Mucosa of stomach (tissue), 1 donor: ENCODE measurements at regions not wholly inside any gene's neighbourhood (a gene's known extent, or its start where the extent isn't known, plus 50 kb on each side); places are given as distances from the start of the nearest gene placed in this dataset.
"Not testable (repeated sequence)": the region's sequence is repeated elsewhere in the genome, so short reads cannot be mapped to it uniquely, and the experiment has no call there.

Experiments used
- H3K27me3 ChIP-seq: one replicate; pipeline ENCODE4 v1.7.0; 2013; ENCODE audit warnings: mild to moderate bottlenecking, low read length; ENCODE audit not compliant: control insufficient read depth, insufficient read depth
- H3K36me3 ChIP-seq: one replicate; pipeline ENCODE4 v1.7.0; 2013; ENCODE audit warnings: low read length; ENCODE audit not compliant: control insufficient read depth, insufficient read depth
- H3K4me1 ChIP-seq: one replicate; pipeline ENCODE4 v1.7.0; 2013; ENCODE audit warnings: mild to moderate bottlenecking, low read length; ENCODE audit not compliant: control insufficient read depth, insufficient read depth
- H3K4me3 ChIP-seq: one replicate; pipeline ENCODE4 v1.7.0; 2013; ENCODE audit warnings: low read length
- H3K9ac ChIP-seq: one replicate; pipeline ENCODE4 v1.7.0; 2013; ENCODE audit warnings: mild to moderate bottlenecking, low read length, moderate library complexity
- H3K9me3 ChIP-seq: one replicate; pipeline ENCODE4 v1.7.0; 2013; ENCODE audit warnings: mild to moderate bottlenecking, low read length, moderate library complexity; ENCODE audit not compliant: control insufficient read depth
- donor health status: Pancreatic carcinoma.

- H3K27me3 ChIP-seq: no peaks in the 10 kb centered on the region
- H3K9me3 ChIP-seq: no peaks in the 10 kb centered on the region
- H3K4me3 ChIP-seq: no peak overlapping the region
- H3K36me3 ChIP-seq: no peaks in the 10 kb centered on the region
- no peaks in the 10 kb centered on the region for H3K4me1 ChIP-seq
- no peak overlapping the region for H3K9ac ChIP-seq
Observed at GRCh38 chr4:16415751-16416150, 189.5 kb upstream of the TAPT1 start.

- H3K9me3 ChIP-seq: no peaks in the 10 kb centered on the region
- no peaks in the 10 kb centered on the region for H3K4me1 ChIP-seq
- H3K27me3 ChIP-seq: no peaks in the 10 kb centered on the region
- H3K4me3 ChIP-seq: no peak overlapping the region
- H3K36me3 ChIP-seq: no peaks in the 10 kb centered on the region
- no peak overlapping the region for H3K9ac ChIP-seq
Observed at GRCh38 chr4:16413814-16414555, 187.7 kb upstream of the TAPT1 start.

- Histone ChIP-seq H3K4me1 (no peaks in the 10 kb centered on the region), H3K9ac (no peak overlapping the region), H3K9me3 (no peaks in the 10 kb centered on the region), H3K36me3 (no peaks in the 10 kb centered on the region), H3K27me3 (no peaks in the 10 kb centered on the region), H3K4me3 (no peak overlapping the region)
Observed at GRCh38 chr4:16411501-16412085, 185.3 kb upstream of the TAPT1 start.

GRCh38 chr4:16393216-16393615 is 166.9 kb upstream of the TAPT1 start:
- H3K4me3 ChIP-seq, H3K9me3 ChIP-seq, H3K9ac ChIP-seq, H3K27me3 ChIP-seq, H3K4me1 ChIP-seq, H3K36me3 ChIP-seq: not testable (repeated sequence)

GRCh38 chr4:16391196-16391595 is 164.9 kb upstream of the TAPT1 start:
- Histone ChIP-seq H3K4me1 (no peaks in the 10 kb centered on the region), H3K27me3 (no peaks in the 10 kb centered on the region), H3K9me3 (no peaks in the 10 kb centered on the region), H3K9ac (no peak overlapping the region), H3K4me3 (no peak overlapping the region), H3K36me3 (no peaks in the 10 kb centered on the region)

- H3K9me3 ChIP-seq: no peaks in the 10 kb centered on the region
- no peak overlapping the region for H3K9ac ChIP-seq
- no peaks in the 10 kb centered on the region for H3K27me3 ChIP-seq
- H3K4me1 ChIP-seq: no peaks in the 10 kb centered on the region
- H3K36me3 ChIP-seq: no peaks in the 10 kb centered on the region
- H3K4me3 ChIP-seq: no peak overlapping the region
Observed at GRCh38 chr4:16387448-16387847, 161.2 kb upstream of the TAPT1 start.

GRCh38 chr4:16386711-16387320 is 160.5 kb upstream of the TAPT1 start:
- H3K4me1 ChIP-seq: no peaks in the 10 kb centered on the region
- no peak overlapping the region for H3K9ac ChIP-seq
- no peak overlapping the region for H3K4me3 ChIP-seq
- no peaks in the 10 kb centered on the region for H3K9me3 ChIP-seq
- no peaks in the 10 kb centered on the region for H3K27me3 ChIP-seq
- no peaks in the 10 kb centered on the region for H3K36me3 ChIP-seq

GRCh38 chr4:16384576-16384975 is 158.3 kb upstream of the TAPT1 start:
- no peaks in the 10 kb centered on the region for H3K27me3 ChIP-seq
- no peaks in the 10 kb centered on the region for H3K9me3 ChIP-seq
- H3K4me1 ChIP-seq: no peaks in the 10 kb centered on the region

GRCh38 chr4:16382571-16382970 is 156.3 kb upstream of the TAPT1 start:
- no peaks in the 10 kb centered on the region for H3K9me3 ChIP-seq
- H3K4me3 ChIP-seq: no peak overlapping the region
- H3K36me3 ChIP-seq: no peaks in the 10 kb centered on the region
- H3K4me1 ChIP-seq: no peaks in the 10 kb centered on the region
- no peak overlapping the region for H3K9ac ChIP-seq
- no peaks in the 10 kb centered on the region for H3K27me3 ChIP-seq

More at GRCh38 chr4:16384576-16384975, 158.3 kb upstream of the TAPT1 start:
- no peak overlapping the region for H3K9ac ChIP-seq
- H3K4me3 ChIP-seq: no peak overlapping the region
- H3K36me3 ChIP-seq: no peaks in the 10 kb centered on the region

- Histone ChIP-seq H3K4me3 (no peak overlapping the region), H3K9me3 (no peaks in the 10 kb centered on the region), H3K9ac (no peak overlapping the region), H3K4me1 (no peaks in the 10 kb centered on the region), H3K36me3 (no peaks in the 10 kb centered on the region), H3K27me3 (no peaks in the 10 kb centered on the region)
Observed at GRCh38 chr4:16377887-16378286, 151.6 kb upstream of the TAPT1 start.

GRCh38 chr4:16365036-16365569 is 138.8 kb upstream of the TAPT1 start:
- Histone ChIP-seq H3K9ac (no peak overlapping the region), H3K9me3 (no peaks in the 10 kb centered on the region), H3K4me1 (no peaks in the 10 kb centered on the region), H3K27me3 (no peaks in the 10 kb centered on the region), H3K4me3 (no peak overlapping the region), H3K36me3 (no peaks in the 10 kb centered on the region)

GRCh38 chr4:16360694-16361262 is 134.5 kb upstream of the TAPT1 start:
- Histone ChIP-seq H3K36me3 (no peaks in the 10 kb centered on the region), H3K4me1 (no peaks in the 10 kb centered on the region), H3K9me3 (no peaks in the 10 kb centered on the region), H3K4me3 (no peak overlapping the region), H3K27me3 (no peaks in the 10 kb centered on the region), H3K9ac (no peak overlapping the region)
